ENCODE measurements at regions not wholly inside any gene's neighbourhood (a gene's known extent, or its start where the extent isn't known, plus 50 kb on each side); places are given as distances from the start of the nearest gene placed in this dataset.

- DNase-seq (ENCODE audit: low read depth in 2 of 2): no peak
Observed at GRCh38 chr2:15042801-15043217, 410.3 kb downstream of the LRATD1 start.

- DNase-seq (ENCODE audit: low read depth in 2 of 2): no peak
Observed at GRCh38 chr2:15043336-15044058, 411.0 kb downstream of the LRATD1 start.

GRCh38 chr2:15045054-15045453, 412.5 kb downstream of the LRATD1 start:
- no peak for DNase-seq (ENCODE audit: low read depth in 2 of 2)

GRCh38 chr2:15047184-15047583, 414.7 kb downstream of the LRATD1 start:
- no peak for DNase-seq (ENCODE audit: low read depth in 2 of 2)

- no peak for DNase-seq (ENCODE audit: low read depth in 2 of 2)
Observed at GRCh38 chr2:15048000-15048399, 415.5 kb downstream of the LRATD1 start.

- DNase-seq (ENCODE audit: low read depth in 2 of 2): no peak
Observed at GRCh38 chr2:15049096-15049993, 416.8 kb downstream of the LRATD1 start.

- no peak for DNase-seq (ENCODE audit: low read depth in 2 of 2)
Observed at GRCh38 chr2:15050483-15050882, 418.0 kb downstream of the LRATD1 start.

GRCh38 chr2:15053542-15053941, 421.0 kb downstream of the LRATD1 start:
- no peak for DNase-seq (ENCODE audit: low read depth in 2 of 2)

- DNase-seq (ENCODE audit: low read depth in 2 of 2): no peak
Observed at GRCh38 chr2:15058015-15058720, 425.7 kb downstream of the LRATD1 start.

- no peak for DNase-seq (ENCODE audit: low read depth in 2 of 2)
Observed at GRCh38 chr2:15058721-15059157, 426.2 kb downstream of the LRATD1 start.

GRCh38 chr2:15059870-15060512, 427.5 kb downstream of the LRATD1 start:
- DNase-seq (ENCODE audit: low read depth in 2 of 2): no peak

- no peak for DNase-seq (ENCODE audit: low read depth in 2 of 2)
Observed at GRCh38 chr2:15061268-15061667, 428.8 kb downstream of the LRATD1 start.

- DNase-seq (ENCODE audit: low read depth in 2 of 2): no peak
Observed at GRCh38 chr2:15066138-15066537, 433.6 kb downstream of the LRATD1 start.

- no peak for DNase-seq (ENCODE audit: low read depth in 2 of 2)
Observed at GRCh38 chr2:15069149-15069548, 436.6 kb downstream of the LRATD1 start.

- no peak for DNase-seq (ENCODE audit: low read depth in 2 of 2)
Observed at GRCh38 chr2:15072836-15073235, 440.3 kb downstream of the LRATD1 start.

GRCh38 chr2:15073664-15074063, 441.1 kb downstream of the LRATD1 start:
- DNase-seq (ENCODE audit: low read depth in 2 of 2): no peak

- DNase-seq (ENCODE audit: low read depth in 2 of 2): no peak
Observed at GRCh38 chr2:15074319-15074718, 441.8 kb downstream of the LRATD1 start.

GRCh38 chr2:15074751-15075700, 442.5 kb downstream of the LRATD1 start:
- no peak for DNase-seq (ENCODE audit: low read depth in 2 of 2)

GRCh38 chr2:15076668-15077067, 444.2 kb downstream of the LRATD1 start:
- no peak for DNase-seq (ENCODE audit: low read depth in 2 of 2)

GRCh38 chr2:15081356-15081755, 448.8 kb downstream of the LRATD1 start:
- DNase-seq (ENCODE audit: low read depth in 2 of 2): no peak

Measured in stimulated activated CD8-positive, alpha-beta memory T cell treated with anti-CD3 and anti-CD28 coated beads, Interleukin-2, amount 100 ng/mL, for 48 hours (primary cell).